PC-9 (cell line): ENCODE measurements at regions not wholly inside any gene's neighbourhood (a gene's known extent, or its start where the extent isn't known, plus 50 kb on each side); places are given as distances from the start of the nearest gene placed in this dataset.

Experiments used
- BruUV-seq: library from RNA; stranded (reverse); fragments of 400-500 nt; replicated peaks from 2 replicates; lab custom pipeline; 2021; lab: Mats Ljungman, UMichigan
- CTCF ChIA-PET: fragments of 300-600 bp; sonication (Branson Sonifier 250); formaldehyde crosslinking; loops from one replicate; lab custom pipeline; 2022; ENCODE audit warnings: antibody characterized with exemption; lab: Charles Lee
- POLR2A ChIA-PET: fragments of 300-600 bp; sonication (Branson Sonifier 250); formaldehyde crosslinking; loops from one replicate; lab custom pipeline; 2022; ENCODE audit warnings: antibody characterized with exemption; ENCODE audit not compliant: unreplicated experiment; lab: Charles Lee
- DNase-seq, 2 experiments: peaks; one replicate each; pipeline versions ENCODE4 v3.0.0 to v3.0.0-alpha.2; 2015 to 2022; ENCODE audit warnings: mixed read lengths in 1 of 2
- H2AFZ ChIP-seq: fragments of 200-600 bp; sonication (generic); 2 replicates; pipeline ENCODE4 v1.8.1; 2017; ENCODE audit warnings: antibody characterized with exemption
- H3F3A ChIP-seq: fragments of 200-600 bp; sonication (generic); 2 replicates; pipeline ENCODE4 v1.8.1; 2017; ENCODE audit warnings: antibody characterized with exemption, mild to moderate bottlenecking, low read depth; ENCODE audit not compliant: insufficient read depth
- H3K27ac ChIP-seq: fragments of 200-600 bp; sonication (generic); 2 replicates; pipeline ENCODE4 v1.6.1; 2016; ENCODE audit warnings: mixed run types
- H3K27me3 ChIP-seq: fragments of 200-600 bp; sonication (generic); 2 replicates; pipeline ENCODE4 v1.6.1; 2016; ENCODE audit warnings: low read depth, mixed run types; ENCODE audit not compliant: insufficient read depth
- H3K36me3 ChIP-seq: fragments of 200-600 bp; sonication (generic); 2 replicates; pipeline ENCODE4 v1.6.1; 2016; ENCODE audit warnings: low read depth, mixed run types
- H3K4me1 ChIP-seq: fragments of 200-600 bp; sonication (generic); replicated peaks from 2 replicates; pipeline ENCODE4 v1.6.1; 2016; ENCODE audit warnings: mixed run types; ENCODE audit not compliant: insufficient read depth
- H3K4me2 ChIP-seq: fragments of 200-600 bp; sonication (generic); 2 replicates; pipeline ENCODE4 v1.6.1; 2017; ENCODE audit warnings: mixed run types
- H3K4me3 ChIP-seq: fragments of 200-600 bp; sonication (generic); 2 replicates; pipeline ENCODE4 v1.6.1; 2016; ENCODE audit warnings: mixed run types
- H3K79me2 ChIP-seq: fragments of 200-600 bp; sonication (generic); 2 replicates; pipeline ENCODE4 v1.6.1; 2017; ENCODE audit warnings: low read depth, mixed run types
- H3K9me2 ChIP-seq: fragments of 200-600 bp; sonication (generic); 2 replicates; pipeline ENCODE4 v1.8.1; 2017; ENCODE audit warnings: mild to moderate bottlenecking; ENCODE audit not compliant: insufficient read depth
- H3K9me3 ChIP-seq: fragments of 200-600 bp; sonication (generic); 2 replicates; pipeline ENCODE4 v1.8.1; 2016; ENCODE audit warnings: low read depth; ENCODE audit not compliant: insufficient read depth
- H4K20me1 ChIP-seq: fragments of 200-600 bp; sonication (generic); 2 replicates; pipeline ENCODE4 v1.8.1; 2017; ENCODE audit not compliant: insufficient read depth
- CTCF ChIP-seq: fragments of 200-600 bp; sonication (generic); conservative IDR thresholded peaks from 2 replicates; pipeline ENCODE4 v1.6.1; 2017; ENCODE audit warnings: mixed run types, antibody characterized with exemption, mild to moderate bottlenecking, moderate library complexity
- EZH2 ChIP-seq: fragments of 200-600 bp; sonication (generic); IDR thresholded peaks from 2 replicates; pipeline ENCODE4 v1.8.0; 2017; ENCODE audit warnings: antibody characterized with exemption, low read depth
- intact Hi-C: fragments of 100-400 bp; cut with micrococcal nuclease; formaldehyde crosslinking; loops from one replicate; pipeline ENCODE4 v1.10.0; 2022; ENCODE audit not compliant: unreplicated experiment

- H3F3A ChIP-seq = no peaks in the 10 kb centered on the region
- CTCF ChIA-PET = no interaction called here
- H4K20me1 ChIP-seq = no peaks in the 10 kb centered on the region
- BruUV-seq = no TSS peak
- intact Hi-C loops = no loop called here
- H3K4me1 ChIP-seq = no peaks in the 10 kb centered on the region
- H3K27me3 ChIP-seq = no peaks in the 10 kb centered on the region
- H3K4me3 ChIP-seq = no peak overlapping the region
- POLR2A ChIA-PET = interaction anchor here (0.7 kb wide), 1 partner anchor 407 kb away, joined by 19 read pairs; the partner anchor contains the start of genes DPH3 and OXNAD1
- H3K36me3 ChIP-seq = no peaks in the 10 kb centered on the region
- no peak overlapping the region for H2AFZ ChIP-seq
- H3K9me2 ChIP-seq = no peaks in the 10 kb centered on the region
- no peak overlapping the region for H3K27ac ChIP-seq
- no peaks in the 10 kb centered on the region for H3K79me2 ChIP-seq
- TF ChIP-seq CTCF (no peak), EZH2 (no peak)
- H3K9me3 ChIP-seq = 0 out of 2 replicates have a peak, but pooled peaks cover 6% of the 10 kb centered on the region
- no peak for DNase-seq
- H3K4me2 ChIP-seq = no peak overlapping the region
Observed at GRCh38 chr3:16671690-16672089, 66.5 kb upstream of the DAZL start.

GRCh38 chr3:16673530-16673929 lies 68.3 kb upstream of the DAZL start:
- TF ChIP-seq EZH2 (no peak), CTCF (no peak)
- Histone ChIP-seq H4K20me1 (no peaks in the 10 kb centered on the region), H3K9me2 (no peaks in the 10 kb centered on the region), H3K79me2 (no peaks in the 10 kb centered on the region), H3K9me3 (0 out of 2 replicates have a peak, but pooled peaks cover 6% of the 10 kb centered on the region), H3K4me3 (no peak overlapping the region), H3K27ac (no peak overlapping the region), H3K4me1 (no peaks in the 10 kb centered on the region), H3K27me3 (no peaks in the 10 kb centered on the region), H3K36me3 (no peaks in the 10 kb centered on the region), H2AFZ (no peak overlapping the region), H3F3A (no peaks in the 10 kb centered on the region), H3K4me2 (no peak overlapping the region)
- CTCF ChIA-PET = interaction anchor here (0.6 kb wide), 1 partner anchor 99 kb away, joined by 4 read pairs; no protein-coding TSS in a partner anchor
- POLR2A ChIA-PET = no interaction called here
- intact Hi-C loops = no loop called here
- no TSS peak for BruUV-seq
- no peak for DNase-seq

- no peaks in the 10 kb centered on the region for H4K20me1 ChIP-seq
- no peak overlapping the region for H3K27ac ChIP-seq
- no peaks in the 10 kb centered on the region for H3K27me3 ChIP-seq
- BruUV-seq = no TSS peak
- ChIA-PET POLR2A (no interaction called here), CTCF (no interaction called here)
- no peak overlapping the region for H2AFZ ChIP-seq
- no peaks in the 10 kb centered on the region for H3K79me2 ChIP-seq
- no peaks in the 10 kb centered on the region for H3K4me1 ChIP-seq
- intact Hi-C loops = no loop called here
- TF ChIP-seq CTCF (no peak), EZH2 (no peak)
- H3K4me2 ChIP-seq = no peak overlapping the region
- H3K4me3 ChIP-seq = no peak overlapping the region
- H3K9me3 ChIP-seq = 0 out of 2 replicates have a peak, but pooled peaks cover 6% of the 10 kb centered on the region
- DNase-seq = no peak
- no peaks in the 10 kb centered on the region for H3K9me2 ChIP-seq
- H3K36me3 ChIP-seq = no peaks in the 10 kb centered on the region
- no peaks in the 10 kb centered on the region for H3F3A ChIP-seq
Observed at GRCh38 chr3:16675805-16676204, 70.6 kb upstream of the DAZL start.
